OCI-M1 (cell line): ENCODE measurements at regions not wholly inside any gene's neighbourhood (a gene's known extent, or its start where the extent isn't known, plus 50 kb on each side); places are given as distances from the start of the nearest gene placed in this dataset.
"Not testable (repeated sequence)": the region's sequence is repeated elsewhere in the genome, so short reads cannot be mapped to it uniquely, and the experiment has no call there.

Source experiments
- DNase-seq: peaks from one replicate; lab custom pipeline; 2025; lab: John Stamatoyannopoulos, UW

GRCh38 chr1:187527346-187527745, 698.6 kb downstream of the PLA2G4A start:
- no peak for DNase-seq

GRCh38 chr1:187537936-187538335, 709.2 kb downstream of the PLA2G4A start:
- DNase-seq: no peak

DNA sequence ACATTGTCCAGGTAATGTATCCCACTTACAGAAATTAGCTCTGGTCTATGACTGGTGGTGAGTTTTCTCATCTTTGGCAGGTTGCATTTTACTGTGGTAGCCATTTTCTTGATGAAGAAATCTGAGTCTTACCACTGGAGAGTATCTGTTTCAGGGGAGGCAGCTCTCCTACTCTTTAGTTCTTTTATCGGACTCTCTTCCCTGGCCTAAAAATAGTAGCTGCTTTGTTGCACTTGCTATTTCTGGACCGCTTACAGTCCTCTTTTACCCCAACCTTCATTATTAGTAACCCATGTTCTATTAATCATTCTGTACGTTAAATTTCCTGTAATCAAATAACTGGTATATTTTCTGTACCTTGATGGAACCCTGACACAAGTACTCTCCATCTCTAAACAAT, 720.8 kb downstream of the PLA2G4A start:
- no peak for DNase-seq

GRCh38 chr1:187551061-187551460, 722.3 kb downstream of the PLA2G4A start:
- DNase-seq: no peak

DNA sequence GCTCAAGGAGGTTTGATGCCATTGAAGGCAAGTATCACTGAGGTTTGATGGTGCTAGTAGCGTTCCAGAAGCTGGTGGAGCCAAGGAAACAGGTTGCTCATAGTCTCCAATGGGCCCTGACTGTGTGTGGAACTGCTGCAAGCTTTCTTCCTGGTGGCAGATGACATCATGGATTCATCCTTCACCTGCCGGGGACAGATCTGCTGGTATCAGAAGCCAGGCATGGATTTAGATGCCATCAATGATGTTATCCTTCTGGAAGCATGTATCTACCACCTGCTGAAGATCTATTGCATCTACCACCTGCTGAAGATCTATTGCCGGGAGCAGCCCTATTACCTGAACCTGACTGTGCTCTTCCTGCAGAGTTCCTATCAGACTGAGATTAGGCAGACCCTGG, 734.4 kb downstream of the PLA2G4A start:
- no peak for DNase-seq

DNA sequence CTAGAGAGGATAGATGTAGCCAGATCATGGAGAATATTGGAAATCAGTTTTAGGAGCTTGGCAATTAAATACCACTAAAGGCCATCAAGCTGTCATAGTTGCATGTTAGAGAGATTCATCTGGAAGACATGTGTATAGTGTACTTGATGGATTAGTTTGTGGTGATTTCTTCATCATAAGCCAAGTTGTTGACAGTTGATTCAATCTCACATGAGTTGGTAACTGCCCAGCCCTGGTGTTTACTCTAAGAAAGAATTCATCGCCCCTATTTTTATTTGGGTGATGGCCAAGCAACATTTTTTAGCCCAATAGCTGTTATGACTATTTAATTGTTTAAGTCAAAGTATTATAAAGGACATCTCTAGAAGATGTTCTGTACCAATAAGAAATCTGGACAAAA, 737.6 kb downstream of the PLA2G4A start:
- DNase-seq: no peak

GRCh38 chr1:187568067-187568466, 739.3 kb downstream of the PLA2G4A start:
- DNase-seq: no peak

GRCh38 chr1:187570166-187570565, 741.4 kb downstream of the PLA2G4A start:
- DNase-seq: no peak

DNA sequence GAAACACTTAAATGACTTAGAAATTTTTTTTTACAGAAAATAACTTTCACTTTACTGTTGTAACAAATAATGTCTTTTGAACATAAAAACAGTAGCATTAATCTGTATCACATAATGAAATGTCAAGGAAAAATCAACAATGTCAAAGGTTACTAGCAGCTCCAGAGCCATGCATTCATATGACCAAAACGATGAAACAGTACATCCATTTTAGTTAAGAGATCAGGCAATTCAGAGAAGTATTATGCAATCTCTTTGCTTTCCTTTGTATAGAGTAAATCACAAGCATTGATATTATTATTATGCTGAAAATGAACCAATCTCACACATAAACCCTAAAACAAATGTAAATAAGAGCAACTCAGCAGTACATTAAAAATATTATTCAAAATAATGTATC, 748.9 kb downstream of the PLA2G4A start:
- peak; percentile 7 for DNase-seq

DNA sequence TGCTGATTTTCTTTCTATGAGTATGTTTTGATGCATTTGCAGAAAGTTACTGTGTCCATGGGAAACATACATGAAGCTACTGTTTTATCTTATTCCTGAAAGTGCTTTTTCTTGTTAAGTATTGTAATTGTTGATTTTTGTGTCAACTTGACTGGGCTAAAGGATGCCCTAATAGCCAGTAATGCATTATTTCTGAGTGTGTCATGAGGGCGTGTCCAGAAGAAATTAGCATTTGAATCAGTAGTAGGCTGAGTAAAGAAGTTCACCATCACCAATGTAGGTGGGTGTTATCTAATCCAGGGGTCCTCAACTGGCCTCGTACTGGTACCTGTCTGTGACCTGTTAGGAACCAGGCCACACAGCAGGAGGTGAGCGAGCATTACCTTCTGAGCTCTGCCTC, 760.2 kb downstream of the PLA2G4A start:
- DNase-seq: no peak

GRCh38 chr1:187605736-187606135, 777.0 kb downstream of the PLA2G4A start:
- no peak for DNase-seq

DNA sequence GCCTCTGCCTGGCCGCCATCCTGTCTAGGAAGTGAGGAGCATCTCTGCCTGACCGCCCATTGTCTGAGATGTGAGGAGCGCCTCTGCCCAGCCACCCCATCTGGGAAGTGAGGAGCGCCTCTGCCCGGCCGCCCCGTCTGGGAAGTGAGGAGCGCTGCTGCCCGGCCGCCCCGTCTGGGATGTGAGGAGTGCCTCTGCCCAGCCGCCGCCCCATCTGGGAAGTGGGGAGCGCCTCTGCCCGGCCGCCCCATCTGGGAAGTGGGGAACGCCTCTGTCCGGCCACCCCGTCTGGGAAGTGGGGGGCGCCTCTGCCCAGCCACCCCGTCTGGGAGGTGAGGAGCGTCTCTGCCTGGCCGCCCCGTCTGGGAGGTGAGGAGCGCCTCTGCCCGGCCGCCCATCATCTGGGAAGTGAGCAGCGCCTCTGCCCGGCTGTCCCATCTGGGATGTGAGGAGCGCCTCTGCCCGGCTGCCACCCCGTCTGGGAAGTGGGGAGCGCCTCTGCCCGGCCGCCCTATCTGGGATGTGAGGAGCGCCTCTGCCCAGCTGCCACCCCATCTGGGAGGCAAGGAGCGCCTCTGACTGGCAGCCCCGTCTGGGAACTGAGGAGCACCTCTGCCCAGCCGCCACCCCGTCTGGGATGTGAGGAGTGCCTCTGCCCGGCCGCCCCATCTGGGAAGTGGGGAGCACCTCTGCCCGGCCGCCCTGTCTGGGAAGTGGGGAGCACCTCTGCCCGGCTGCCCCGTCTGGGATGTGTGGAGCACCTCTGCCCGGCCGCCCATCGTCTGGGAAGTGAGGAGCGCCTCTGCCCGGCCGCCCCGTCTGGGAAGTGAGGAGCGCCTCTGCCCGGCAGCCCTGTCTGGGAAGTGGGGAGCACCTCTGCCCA, 787.3 kb downstream of the PLA2G4A start:
- DNase-seq: not testable (repeated sequence)

DNA sequence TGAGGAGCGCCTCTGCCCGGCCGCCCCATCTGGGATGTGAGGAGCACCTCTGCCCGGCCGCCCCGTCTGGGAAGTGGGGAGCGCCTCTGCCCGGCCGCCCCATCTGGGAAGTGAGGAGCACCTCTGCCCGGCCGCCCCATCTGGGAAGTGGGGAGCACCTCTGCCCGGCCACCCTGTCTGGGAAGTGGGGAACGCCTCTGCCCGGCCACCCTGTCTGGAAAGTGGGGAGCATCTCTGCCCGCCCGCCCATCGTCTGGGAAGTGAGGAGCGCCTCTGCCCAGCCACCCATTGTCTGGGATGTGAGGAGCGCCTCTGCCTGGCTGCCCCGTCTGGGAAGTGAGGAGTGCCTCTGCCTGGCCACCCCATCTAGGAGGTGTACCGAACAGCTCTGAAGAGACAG, 788.1 kb downstream of the PLA2G4A start:
- not testable (repeated sequence) for DNase-seq

- DNase-seq: no peak
These were observed 789.0 kb downstream of the PLA2G4A start for GRCh38 chr1:187617776-187618175.

DNA sequence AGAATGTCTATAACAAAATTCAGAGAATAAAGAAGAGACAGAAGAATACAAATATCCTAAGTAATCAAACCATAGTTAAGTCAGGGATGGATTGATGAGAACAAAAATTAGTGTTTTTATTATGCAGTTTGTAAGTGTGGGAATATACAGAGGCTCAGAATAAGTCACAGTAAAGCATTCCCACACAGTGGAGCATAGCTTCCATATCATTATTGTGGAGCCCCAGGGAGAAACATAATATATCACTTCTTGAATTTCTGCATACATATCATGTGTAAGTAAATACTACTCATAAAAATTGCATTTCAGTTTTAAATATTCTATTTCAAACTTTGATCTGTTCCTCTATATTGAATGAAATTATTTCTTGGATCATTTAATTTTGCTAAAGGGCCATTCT, 790.4 kb downstream of the PLA2G4A start:
- no peak for DNase-seq

DNA sequence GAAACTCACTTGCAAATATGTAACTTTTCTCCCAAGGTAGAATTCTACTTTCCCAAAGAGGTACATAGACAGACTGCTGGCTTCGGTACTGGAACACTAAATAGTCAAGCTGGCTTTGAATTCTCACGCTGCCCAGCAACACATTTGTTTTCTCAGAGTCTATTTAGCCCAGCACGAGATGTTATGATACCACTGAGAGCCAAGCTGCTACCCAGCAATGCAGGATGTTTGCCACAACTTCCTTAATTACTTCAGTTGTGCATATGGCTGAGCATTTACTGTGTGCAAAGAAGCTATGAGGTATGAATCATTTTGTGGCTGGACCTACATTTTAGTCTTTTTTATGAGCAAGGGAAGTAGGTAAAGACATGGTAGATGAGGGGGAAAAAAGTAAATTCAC, 793.2 kb downstream of the PLA2G4A start:
- DNase-seq: peak; percentile 80

- DNase-seq: peak; percentile 62
These were observed 793.8 kb downstream of the PLA2G4A start for GRCh38 chr1:187622545-187622944.

DNA sequence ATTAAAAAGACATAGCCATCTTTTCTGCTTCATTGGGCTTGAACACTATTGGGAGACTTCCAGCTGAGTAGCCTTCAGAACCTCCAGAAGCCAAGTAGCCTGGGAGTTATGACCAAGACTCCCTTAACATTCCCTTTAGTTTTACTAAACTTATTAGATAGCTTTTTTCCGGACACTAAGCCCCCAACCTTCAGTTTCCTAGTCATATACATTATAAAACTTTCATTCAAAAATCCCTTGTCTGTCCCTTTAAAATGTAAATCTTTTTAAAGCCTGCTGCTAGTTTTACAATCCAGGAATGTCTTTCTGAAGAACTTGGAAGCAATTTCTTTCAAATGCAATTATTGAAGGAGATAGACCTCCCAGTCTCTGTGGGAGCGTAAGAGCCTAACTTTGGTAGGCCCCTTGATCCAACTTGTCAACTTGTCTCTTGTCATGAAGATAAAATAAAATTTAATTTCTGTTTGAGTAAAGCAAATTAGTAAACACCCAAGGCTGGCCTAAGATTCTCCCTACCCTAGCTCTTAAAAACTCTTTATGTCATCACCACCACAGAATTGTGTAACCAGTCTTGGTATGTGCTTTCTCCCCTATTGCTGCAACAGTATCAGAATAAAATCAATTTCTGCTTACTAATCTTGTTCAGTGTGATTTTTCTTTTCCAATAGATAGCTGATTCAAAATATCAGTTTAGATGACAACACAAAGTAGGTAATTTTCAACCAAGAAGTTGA, 796.2 kb downstream of the PLA2G4A start:
- peak; percentile 21 for DNase-seq

DNA sequence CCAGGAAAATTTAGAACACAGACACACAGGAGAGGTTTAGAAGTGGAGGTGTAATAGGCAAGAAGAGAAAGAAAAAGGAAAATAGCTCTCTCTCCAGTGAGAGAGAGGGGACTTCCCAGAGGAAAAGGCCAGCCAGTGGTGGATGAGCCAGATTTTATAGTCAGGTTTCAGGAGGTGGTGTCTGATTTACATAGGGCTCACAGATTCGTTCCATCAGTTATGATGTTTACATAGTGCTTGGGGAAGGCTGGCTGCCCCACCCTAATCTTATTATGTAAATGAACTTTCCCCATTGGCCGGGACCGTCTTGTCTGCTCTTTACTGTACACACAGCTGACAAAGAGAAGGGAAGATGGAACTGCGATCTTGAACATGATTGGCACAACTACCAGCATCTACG, 797.3 kb downstream of the PLA2G4A start:
- DNase-seq: peak; percentile 16

DNA sequence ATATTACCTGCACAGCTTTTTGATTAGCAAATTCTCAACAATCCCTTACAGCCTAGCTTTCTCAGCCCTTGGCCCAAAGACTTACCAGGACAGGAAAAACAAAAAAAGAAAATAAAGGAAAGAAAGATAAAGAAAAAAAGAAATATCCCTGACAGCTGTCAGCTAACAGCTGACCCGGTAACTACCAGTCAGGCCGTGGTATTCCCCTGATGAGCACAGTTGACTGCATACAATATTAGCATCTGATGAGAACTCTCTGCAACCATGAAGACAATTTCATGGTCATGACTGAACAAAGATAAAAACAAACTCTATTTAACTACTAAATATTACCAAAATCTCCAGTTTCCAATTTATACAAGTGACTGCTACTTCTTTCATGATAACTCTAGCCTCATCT, 798.8 kb downstream of the PLA2G4A start:
- DNase-seq: no peak

- no peak for DNase-seq
These were observed 800.3 kb downstream of the PLA2G4A start for GRCh38 chr1:187629075-187629474.

- DNase-seq: no peak
These were observed 802.1 kb downstream of the PLA2G4A start for GRCh38 chr1:187630653-187631380.

DNA sequence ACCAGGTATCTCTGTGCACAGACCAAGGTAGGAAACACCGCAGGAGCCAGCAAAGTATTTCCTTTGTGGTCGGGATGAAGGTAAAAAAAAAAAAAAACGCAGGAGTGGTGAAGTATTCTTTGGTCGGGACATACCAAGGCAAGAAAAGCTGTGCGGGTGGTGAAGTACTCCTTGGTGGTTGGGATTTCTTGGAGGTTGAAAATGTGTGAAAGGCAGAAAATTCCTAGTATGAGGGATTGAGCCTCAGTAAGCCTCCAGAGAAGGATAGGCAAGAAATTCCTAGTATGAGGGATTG, 802.6 kb downstream of the PLA2G4A start:
- DNase-seq: no peak
